NCI-H510A (cell line): ENCODE measurements at regions not wholly inside any gene's neighbourhood (a gene's known extent, or its start where the extent isn't known, plus 50 kb on each side); places are given as distances from the start of the nearest gene placed in this dataset.
"Not testable (repeated sequence)": the region's sequence is repeated elsewhere in the genome, so short reads cannot be mapped to it uniquely, and the experiment has no call there.

ENCODE experiments used
- DNase-seq: peaks from one replicate; lab custom pipeline; 2025; lab: John Stamatoyannopoulos, UW

DNA sequence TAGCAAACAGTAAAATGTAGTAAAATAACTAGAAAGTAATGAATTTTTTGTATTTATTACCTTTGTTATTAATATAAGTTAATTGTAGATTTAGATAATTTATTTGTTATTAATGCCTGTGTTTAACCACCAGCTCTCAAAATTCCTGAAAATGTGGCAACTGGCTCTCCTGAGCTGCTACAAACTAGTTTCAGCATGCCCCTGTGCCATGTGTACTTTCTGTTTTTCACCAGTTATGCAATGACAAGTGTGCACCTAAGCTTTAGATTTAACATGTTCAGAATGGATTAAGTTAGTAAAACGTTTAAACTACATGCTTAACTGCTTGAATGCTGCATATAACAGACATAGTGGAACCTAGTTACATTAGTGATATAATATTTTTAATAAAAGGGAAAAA, 88.1 kb downstream of the POSTN start:
- DNase-seq: no peak

DNA sequence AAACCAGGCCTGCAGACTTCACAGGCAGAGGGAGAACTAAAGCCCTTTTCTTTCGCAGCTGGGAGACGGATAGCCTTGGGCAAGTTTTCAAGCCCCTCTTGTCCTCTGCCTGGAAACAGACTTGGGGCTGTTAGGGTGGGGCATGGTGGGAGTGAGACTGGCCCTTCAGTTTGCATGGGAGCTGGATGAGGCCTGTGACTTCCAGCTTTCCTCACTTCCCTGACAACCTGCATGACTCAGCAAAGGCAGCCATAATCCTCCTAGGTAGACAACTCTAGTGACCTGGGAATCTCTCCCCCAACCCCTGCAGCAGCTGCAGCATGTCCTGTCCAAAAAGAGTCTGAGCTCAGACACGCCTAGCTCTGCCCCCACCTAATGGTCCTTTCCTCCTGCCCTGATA, 93.0 kb downstream of the POSTN start:
- DNase-seq: no peak

DNA sequence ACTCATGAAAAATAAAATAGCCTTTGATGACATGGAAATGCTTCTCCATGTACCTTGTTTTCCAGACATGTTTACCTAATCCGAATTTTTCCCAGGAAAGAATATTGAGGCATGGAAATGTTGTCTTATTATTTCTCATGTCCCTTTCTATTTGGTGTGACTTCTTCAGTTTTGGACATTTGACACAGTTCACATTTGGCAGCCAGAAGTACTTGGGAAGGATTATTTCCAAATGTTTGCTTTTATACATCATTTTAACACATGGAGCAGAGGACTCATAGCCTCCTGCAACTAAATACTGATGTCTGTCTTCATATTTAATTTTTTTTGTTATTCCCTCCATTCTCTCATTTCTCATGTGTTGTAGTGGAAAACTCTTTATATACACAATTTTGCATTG, 94.3 kb downstream of the POSTN start:
- no peak for DNase-seq

GRCh38 chr13:37503287-37503686, 95.3 kb downstream of the POSTN start:
- DNase-seq: no peak

DNA sequence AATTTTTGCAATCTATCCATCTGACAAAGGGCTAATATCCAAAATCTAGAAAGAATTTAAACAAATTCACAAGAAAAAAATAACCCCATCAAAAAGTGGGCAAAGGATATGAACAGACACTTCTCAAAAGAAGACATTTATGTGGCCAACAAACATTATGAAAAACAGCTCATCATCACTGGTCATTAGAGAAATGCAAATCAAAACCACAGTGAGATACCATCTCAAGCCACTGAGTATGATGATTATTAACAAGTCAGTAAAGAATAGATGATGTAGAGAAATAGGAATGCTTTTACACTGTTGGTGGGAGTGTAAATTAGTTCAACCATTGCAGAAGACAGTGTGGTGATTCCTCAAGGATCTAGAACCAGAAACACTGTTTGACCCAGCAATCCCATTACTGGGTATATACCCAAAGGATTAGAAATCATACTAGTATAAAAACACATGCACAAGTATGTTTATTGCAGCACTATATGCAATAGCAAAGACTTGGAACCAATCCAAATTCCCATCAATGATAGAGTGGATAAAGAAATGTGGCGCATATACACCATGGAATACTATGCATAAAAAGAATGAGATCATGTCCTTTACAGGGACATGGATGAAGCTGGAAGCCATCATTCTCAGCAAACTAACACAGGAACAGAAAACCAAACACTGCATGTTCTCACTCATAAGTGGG, 96.1 kb downstream of the POSTN start:
- not testable (repeated sequence) for DNase-seq

DNA sequence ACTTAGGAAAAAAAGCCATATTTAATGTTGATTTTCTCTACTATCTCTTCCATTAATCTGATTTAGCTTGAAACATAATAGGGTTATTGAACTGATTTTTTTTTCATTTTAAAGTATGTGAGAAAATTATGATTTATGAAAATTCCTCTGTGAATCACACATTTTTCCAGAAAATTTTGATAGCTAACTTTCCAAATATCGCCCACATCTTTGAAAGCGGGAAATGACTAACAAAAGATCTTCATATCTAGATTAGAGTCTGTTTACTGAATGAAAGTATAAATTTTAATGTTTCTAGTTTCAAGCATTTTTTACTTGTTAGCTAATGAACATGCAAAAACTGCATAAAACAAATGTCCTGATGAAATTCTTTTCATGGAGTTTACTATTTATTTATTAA, 97.4 kb downstream of the POSTN start:
- DNase-seq: no peak

GRCh38 chr13:37495046-37495445, 103.5 kb downstream of the POSTN start:
- no peak for DNase-seq

- DNase-seq: no peak
Measured at GRCh38 chr13:37493775-37494174, 104.8 kb downstream of the POSTN start.

DNA sequence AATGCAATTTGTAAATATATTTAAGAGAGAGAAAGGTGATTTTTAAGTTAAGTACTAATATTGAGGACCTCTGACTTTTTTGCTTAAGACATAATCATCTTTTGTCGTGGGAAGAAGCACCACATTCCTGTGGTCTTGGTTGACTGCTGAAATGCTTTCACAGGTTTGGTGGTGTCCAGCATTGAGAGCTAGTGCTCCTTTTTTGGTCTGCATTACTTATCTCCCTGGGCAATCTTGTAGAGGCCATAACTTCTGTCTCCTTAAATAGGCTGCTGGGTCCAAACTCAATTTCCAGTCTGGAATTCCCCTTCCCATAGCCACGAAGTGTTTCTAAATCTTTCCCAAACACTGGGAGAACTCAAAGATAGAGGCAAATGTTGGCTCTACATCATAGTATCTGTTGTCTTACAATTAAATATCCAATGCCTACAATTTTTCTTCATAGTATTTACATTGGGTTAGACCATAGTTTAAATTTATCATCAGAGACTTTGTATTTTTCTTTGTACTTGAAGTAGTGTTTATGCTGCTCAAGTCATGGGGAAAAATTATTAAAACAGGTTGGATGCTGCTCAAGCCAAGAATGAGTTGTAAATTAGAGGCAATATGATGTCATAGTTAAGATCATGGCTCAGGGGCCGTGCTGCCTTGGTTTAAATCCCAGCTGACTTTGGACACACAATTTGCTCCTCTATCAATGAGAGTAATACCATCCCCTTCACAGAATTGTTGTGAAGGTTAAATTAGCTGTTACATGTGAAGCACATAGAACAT, 105.6 kb downstream of the POSTN start:
- no peak for DNase-seq

DNA sequence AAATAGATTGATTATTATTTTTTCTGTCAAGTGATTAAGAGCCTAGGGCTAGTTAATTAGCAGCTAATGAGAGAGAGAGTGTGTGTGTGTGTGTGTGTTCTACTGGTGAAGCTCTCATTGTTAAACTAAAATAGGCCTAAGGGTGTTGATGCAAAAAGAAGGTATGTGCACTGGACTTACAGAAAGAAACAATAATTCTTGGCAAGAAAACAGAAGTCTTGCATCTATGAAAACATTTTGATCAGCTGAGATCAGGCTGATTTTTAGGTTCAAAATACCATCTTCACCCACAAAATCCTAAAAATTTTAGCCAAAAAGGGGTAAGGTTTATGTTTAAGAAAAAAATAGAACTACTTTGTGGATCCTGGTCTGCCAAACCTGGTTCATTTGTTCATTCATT, 106.5 kb downstream of the POSTN start:
- DNase-seq: no peak

DNA sequence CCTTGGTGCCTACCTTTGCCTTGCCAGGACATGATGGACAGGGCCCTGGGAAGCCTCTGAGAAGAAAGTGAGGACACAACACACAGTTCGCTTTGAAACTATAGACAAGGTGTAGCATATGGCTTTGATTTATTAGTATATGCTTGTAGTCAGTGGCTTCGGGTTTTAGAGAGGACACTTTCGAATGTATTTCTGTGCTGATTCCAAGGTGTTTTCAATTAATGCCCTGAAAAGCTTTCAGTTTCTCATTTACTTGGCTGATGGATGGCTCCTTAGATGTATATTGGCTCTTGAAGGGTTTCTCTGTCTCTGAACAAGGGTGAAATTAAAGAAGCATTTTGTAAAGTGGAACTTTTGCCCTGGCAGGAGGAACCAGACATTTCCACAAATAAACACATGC, 106.9 kb downstream of the POSTN start:
- no peak for DNase-seq

GRCh38 chr13:37490176-37490779, 108.3 kb downstream of the POSTN start:
- DNase-seq: no peak

- DNase-seq: no peak
Measured at GRCh38 chr13:37488726-37489125, 109.8 kb downstream of the POSTN start.

GRCh38 chr13:37486171-37486681, 112.3 kb downstream of the POSTN start:
- DNase-seq: no peak

GRCh38 chr13:37485756-37486155, 112.8 kb downstream of the POSTN start:
- no peak for DNase-seq

DNA sequence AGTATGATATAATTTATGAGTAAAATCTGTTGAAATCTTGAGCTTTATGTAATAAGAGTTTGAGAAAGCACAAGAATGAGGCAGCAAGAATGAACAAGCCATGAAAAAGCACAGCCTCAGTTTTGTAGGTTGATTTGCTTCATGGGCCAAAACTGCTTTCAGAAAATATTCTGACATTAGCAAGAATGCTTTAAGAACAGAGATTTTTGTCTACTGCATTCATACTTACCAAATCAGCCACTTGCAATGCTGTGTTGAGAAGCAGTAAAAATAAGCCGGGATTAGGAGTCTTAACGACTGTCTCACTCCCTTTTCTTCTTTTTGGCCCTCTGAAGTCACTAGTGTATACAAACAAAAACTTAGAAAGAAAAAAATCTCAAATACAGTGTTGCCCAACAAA, 114.5 kb downstream of the POSTN start:
- DNase-seq: no peak

- DNase-seq: no peak
Measured at GRCh38 chr13:37482331-37482730, 116.2 kb downstream of the POSTN start.

DNA sequence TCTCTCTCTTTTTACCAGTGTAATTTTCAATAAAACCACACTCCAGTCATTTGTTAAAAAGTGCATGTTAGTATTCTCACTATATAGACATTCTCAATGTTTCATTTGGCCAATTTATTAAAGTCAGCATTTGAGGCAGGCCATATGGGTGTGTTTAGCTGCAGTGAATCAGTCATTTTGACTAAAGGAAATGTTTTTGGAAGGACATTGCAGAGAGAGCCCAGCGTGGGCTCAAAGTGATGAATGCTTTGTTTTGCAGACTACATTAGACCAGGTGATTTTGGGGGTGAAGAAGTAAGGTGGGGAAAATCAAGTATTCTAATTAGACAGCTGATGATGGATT, 116.7 kb downstream of the POSTN start:
- DNase-seq: no peak

DNA sequence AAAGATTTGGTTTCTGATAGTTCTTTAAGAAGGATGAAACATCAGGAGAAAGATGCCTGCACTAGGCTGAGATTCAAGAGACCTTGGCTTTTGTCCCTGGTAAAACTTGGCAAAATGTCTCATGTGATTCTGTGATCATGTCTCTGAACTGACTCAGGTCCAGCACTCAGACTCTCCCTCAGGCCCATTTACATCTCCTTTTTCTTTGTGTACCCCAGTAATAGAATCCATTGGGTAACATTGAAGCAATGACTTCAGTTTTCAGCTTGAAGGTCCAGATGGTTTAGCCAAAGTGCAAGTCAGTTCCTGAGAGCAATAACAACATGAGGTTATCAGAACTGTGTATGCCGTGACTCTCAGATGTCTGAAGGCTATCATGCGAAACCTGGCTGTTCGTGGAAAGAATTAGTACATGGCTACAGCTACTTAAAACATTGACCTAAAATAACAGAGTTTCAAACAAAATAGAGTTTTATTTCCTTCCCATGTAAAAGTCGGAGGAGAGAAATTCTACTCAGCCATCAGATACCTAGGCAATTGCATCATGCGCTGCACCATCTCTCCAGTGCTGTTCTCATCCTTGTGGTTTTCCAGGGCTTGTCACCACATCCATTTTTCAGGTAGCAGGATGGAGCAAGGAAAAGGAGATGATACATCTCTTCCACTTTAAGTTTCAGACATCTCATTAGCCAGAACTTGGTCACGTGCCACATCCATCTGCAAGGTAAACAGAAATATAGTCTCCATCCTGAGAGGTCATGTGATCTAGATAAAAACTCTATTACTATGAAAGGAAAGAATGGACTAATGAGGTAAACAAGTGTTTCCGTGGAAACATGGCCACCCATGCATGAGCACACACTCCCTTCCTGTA, 117.3 kb downstream of the POSTN start:
- peak; percentile 11 for DNase-seq

DNA sequence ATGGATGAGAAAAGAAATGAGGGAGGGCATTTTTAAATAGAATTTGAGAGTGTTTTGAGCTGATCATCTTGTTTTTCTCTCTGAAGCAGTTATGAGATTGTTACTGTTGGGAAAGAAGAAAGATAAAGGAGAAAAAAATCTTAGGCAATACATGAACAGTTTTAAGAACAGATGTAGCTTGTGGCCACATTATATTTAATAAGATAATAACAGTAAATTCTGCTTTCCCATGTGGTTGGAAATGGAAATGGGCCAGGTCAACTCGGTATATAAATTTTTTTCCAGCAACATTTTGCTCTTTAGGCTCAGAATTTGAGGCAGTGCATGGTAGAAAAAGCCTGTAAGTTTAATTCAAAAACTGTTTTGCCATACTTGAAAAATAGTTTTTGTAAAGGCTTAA, 118.7 kb downstream of the POSTN start:
- no peak for DNase-seq

DNA sequence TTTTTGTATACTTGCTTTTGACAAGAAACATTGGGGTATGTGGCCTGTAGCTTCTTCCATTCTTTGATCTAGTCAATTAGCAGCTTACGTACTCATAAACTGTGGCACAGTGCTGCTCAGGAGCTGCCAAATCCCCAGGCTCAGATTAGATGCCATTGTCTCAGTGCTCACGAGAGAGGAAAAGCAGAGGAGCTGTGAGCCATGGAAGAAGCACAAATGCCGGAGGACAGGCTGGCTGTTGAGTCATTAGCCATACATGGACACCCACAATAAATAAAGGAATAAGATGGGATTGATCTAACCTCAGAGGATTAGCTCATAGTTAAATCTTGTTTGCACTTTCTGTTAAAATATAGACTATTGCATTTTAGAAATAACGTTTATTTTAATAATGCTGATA, 121.7 kb downstream of the POSTN start:
- no peak for DNase-seq

DNA sequence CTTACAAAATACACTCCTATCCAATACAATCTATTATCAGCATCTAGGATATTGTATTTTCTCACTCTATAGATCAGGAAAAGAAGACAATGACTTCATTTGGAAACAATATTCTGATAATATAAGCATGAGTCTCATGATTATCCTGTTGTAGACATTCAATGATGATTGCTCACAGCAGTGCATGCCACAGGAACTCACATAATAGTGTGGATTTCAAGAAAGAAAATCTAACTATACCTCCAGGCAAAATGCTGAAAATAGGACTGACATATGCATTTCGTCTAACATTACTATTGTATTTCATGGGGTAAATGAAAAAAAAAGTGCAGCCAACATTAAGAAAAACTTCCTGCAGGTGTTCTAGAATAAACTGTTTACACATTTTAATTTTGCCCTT, 122.6 kb downstream of the POSTN start:
- no peak for DNase-seq
